ENCODE measurements at regions not wholly inside any gene's neighbourhood (a gene's known extent, or its start where the extent isn't known, plus 50 kb on each side); places are given as distances from the start of the nearest gene placed in this dataset.
A peak's percentile ranks its signal among the peaks of the same experiment; 100 is the strongest.

- no peak for DNase-seq
Measured at GRCh38 chr15:39290711-39291435, 290.0 kb upstream of the THBS1 start.

- DNase-seq = no peak
Measured at GRCh38 chr15:39291690-39292089, 289.2 kb upstream of the THBS1 start.

- no peak for DNase-seq
Measured at GRCh38 chr15:39296955-39297354, 283.9 kb upstream of the THBS1 start.

GRCh38 chr15:39298271-39298962 lies 282.5 kb upstream of the THBS1 start:
- no peak for DNase-seq

- DNase-seq = peak; percentile 80
Measured at GRCh38 chr15:39299486-39300267, 281.2 kb upstream of the THBS1 start.

GRCh38 chr15:39300451-39301153 lies 280.3 kb upstream of the THBS1 start:
- peak; percentile 83 for DNase-seq

- peak; percentile 86 for DNase-seq
Measured at GRCh38 chr15:39301589-39301999, 279.3 kb upstream of the THBS1 start.

- no peak for DNase-seq
Measured at GRCh38 chr15:39302936-39303335, 277.9 kb upstream of the THBS1 start.

GRCh38 chr15:39304201-39304841 lies 276.6 kb upstream of the THBS1 start:
- DNase-seq = peak; percentile 98

- DNase-seq = no peak
Measured at GRCh38 chr15:39304931-39305728, 275.7 kb upstream of the THBS1 start.

GRCh38 chr15:39310633-39311032 lies 270.2 kb upstream of the THBS1 start:
- DNase-seq = peak; percentile 76

- DNase-seq = no peak
Measured at GRCh38 chr15:39312984-39313383, 267.9 kb upstream of the THBS1 start.

GRCh38 chr15:39313467-39313866 lies 267.4 kb upstream of the THBS1 start:
- DNase-seq = no peak

- no peak for DNase-seq
Measured at GRCh38 chr15:39313881-39314280, 267.0 kb upstream of the THBS1 start.

- DNase-seq = no peak
Measured at GRCh38 chr15:39315206-39315850, 265.6 kb upstream of the THBS1 start.

- peak; percentile 39 for DNase-seq
Measured at GRCh38 chr15:39317225-39317624, 263.7 kb upstream of the THBS1 start.

- DNase-seq = no peak
Measured at GRCh38 chr15:39318231-39318630, 262.6 kb upstream of the THBS1 start.

GRCh38 chr15:39320355-39320754 lies 260.5 kb upstream of the THBS1 start:
- no peak for DNase-seq

- DNase-seq = no peak
Measured at GRCh38 chr15:39320886-39321285, 260.0 kb upstream of the THBS1 start.

- DNase-seq = peak; percentile 82
Measured at GRCh38 chr15:39321977-39322376, 258.9 kb upstream of the THBS1 start.

- no peak for DNase-seq
Measured at GRCh38 chr15:39323157-39323556, 257.7 kb upstream of the THBS1 start.
